HG03521 (cell line): ENCODE measurements at regions not wholly inside any gene's neighbourhood (a gene's known extent, or its start where the extent isn't known, plus 50 kb on each side); places are given as distances from the start of the nearest gene placed in this dataset.
"Not testable (repeated sequence)": the region's sequence is repeated elsewhere in the genome, so short reads cannot be mapped to it uniquely, and the experiment has no call there.

Source experiments
- ATAC-seq: cut with Tn5 transposase; IDR thresholded peaks from one replicate; pipeline ENCODE4 v1.9.1; 2021; ENCODE audit warnings: mild to moderate bottlenecking, moderate library complexity; ENCODE audit not compliant: unreplicated experiment

GRCh38 chr2:12624905-12625598, 91.7 kb upstream of the TRIB2 start:
- ATAC-seq = no peak

GRCh38 chr2:12628541-12628940, 88.2 kb upstream of the TRIB2 start:
- ATAC-seq = not testable (repeated sequence)

DNA sequence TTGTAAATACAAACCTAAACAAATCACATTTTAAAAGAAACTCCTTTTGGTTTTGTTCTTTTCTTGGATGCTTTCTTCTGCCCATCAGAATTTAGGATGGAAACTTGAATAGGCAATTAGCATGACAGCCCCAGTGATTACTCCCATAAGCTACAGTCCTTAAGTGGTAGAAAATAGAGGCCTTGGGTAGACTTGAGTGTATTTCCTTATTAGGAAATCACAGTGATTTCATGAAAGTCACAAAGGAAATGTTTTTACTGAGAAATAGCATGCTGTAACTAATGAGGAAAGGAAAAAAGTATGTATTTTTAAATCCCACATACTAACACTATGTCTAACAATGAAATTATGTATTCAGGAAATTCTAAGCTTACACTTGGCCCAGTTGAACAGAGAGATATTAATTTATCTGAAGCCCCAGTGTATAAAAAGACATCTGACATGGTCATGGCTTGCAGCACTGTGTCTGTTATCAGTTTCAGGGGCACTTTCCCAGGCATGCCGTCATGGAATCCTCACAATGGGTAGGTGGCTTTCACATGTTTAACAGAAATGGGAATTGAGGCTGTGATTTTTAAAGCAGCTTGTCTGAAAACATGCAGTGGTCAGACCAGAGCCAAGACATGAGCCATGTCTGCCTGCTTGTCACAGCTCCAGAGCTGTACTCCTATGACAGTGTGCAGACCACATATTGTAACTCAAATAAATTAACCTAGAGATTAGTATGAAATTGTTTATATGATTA, 79.7 kb upstream of the TRIB2 start:
- ATAC-seq = no peak

- ATAC-seq = no peak
Measured at GRCh38 chr2:12637754-12638153, 79.0 kb upstream of the TRIB2 start.

- no peak for ATAC-seq
Measured at GRCh38 chr2:12641441-12641840, 75.3 kb upstream of the TRIB2 start.

- no peak for ATAC-seq
Measured at GRCh38 chr2:12642332-12642731, 74.4 kb upstream of the TRIB2 start.

DNA sequence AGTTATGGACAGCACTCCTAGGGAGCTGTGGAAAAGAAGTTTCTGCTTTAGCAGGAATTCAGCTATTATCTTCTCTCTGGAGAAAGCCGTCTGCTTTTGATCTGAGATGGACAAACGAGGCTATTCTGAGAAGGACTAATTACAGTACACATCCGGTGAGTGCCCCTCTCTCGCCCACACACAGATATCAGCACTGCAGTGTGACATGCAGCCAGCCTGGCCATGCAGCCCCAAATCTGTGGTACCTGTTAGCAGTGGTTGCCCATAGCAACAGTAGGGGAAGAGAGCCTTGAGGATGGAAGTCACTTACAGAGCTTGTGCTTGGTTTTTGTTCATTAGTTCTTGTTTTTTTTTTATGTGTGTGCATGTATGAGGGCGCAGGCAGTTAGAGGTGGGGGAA, 73.9 kb upstream of the TRIB2 start:
- ATAC-seq = no peak

DNA sequence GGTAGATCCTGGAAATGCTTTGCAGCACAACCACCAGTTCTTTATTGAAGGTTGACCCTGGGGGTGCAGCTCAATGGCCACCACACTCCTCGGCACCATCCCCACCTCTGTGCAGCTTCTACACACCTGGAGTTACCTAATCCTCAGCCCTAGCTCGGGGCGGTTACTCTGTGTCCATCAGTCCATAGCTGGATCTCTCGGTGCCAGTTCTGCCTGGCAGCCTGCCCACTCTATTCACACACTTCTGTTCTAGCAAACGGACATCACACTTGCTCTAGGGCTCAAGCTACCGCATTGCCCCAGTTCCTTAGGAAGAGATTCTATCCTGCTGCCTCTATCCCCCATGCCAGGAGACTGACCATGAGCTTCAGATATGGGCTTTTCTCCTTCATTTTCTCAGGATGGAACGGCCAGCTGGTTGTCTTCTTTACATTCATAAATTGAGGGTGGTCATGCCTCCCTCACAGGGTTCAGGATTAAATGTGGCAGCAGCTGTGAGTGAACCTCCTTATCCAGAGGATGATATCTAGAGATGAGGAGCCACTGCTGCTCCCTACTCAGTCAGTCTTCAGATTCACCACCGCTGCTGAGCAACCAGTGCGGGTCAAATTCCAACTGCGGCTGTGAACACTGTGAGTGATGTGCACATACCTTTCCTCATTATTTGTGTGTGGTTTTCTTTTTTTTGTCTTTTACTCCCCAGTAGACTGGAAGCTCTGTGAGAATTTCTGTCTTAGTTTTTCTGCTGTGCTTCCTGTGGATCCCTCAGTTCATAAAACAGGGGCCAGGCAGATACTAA, 66.9 kb upstream of the TRIB2 start:
- ATAC-seq = no peak

- ATAC-seq = no peak
Measured at GRCh38 chr2:12651641-12652040, 65.1 kb upstream of the TRIB2 start.

GRCh38 chr2:12652723-12653122, 64.0 kb upstream of the TRIB2 start:
- no peak for ATAC-seq

DNA sequence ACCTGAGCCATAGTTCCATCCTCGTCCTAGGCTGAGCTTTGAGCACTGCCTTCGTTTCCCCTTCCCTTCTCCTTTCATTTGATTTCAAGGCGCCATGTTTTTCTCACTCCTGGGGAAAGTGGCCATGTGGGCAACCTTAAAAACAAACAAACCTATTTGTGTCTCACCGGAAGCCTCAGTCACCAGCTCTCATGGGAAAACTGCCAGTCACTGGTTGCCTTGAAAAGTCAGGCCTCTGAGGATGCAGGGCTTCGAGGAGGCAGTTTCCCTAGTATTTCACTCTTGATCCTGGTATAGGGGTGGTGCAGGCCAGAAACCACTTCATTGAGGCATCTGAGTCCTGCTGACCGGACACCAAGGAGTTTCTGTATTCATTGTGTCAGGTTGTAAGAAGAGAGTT, 59.2 kb upstream of the TRIB2 start:
- no peak for ATAC-seq

- no peak for ATAC-seq
Measured at GRCh38 chr2:12658310-12658945, 58.3 kb upstream of the TRIB2 start.

DNA sequence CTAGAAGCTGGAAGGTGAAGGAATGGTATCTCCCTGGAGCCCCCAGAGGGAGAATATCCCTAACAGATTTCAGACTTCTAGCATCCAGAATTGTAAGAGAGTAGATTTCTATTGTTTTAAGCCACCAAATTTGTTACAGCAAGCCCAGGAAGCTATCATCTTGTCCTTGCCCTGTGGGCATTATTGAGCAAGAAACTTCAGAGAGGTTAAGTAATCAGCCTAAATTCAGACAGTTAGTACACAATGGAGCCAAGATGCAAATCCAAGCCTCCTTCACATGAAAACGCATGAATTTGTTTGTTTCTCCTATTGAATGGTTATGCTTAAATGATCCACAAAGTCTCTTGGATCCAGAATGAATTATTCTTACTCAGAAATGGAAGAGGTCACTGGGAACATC, 55.2 kb upstream of the TRIB2 start:
- ATAC-seq = no peak

DNA sequence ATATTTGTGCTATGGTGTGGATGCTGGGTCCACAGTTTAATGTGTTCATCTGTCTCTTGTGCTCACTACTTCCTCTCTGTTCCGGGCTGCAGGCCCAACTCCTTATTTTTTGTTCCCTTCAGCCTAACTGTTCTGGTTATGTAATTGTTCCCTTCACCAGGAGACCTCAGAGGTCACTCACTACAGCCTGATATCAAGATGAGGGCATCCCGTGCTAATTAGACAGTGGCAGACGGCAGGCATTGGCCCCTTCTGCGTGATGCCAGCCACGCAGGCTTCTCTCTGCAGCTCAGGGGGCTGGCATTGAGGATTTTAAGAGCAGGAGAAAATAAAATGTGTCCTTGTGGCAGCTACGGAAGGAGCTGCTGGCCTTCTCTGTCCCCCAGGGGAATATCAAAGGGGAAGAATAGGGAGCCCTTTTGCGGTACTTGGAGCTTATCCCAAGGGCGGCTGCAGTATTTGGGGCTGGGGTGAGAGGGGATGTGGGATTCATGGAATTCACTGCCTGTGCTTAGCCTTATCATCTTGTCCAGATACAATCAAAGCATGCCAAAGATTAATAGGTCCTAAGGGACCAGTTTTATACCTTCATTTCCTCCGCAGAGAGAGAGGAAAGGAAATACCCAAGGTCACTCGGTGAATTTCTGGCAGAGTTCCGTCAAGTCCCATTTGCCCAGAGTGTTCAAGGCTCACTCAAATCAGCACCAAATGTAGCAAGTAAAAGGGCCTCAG, 53.3 kb upstream of the TRIB2 start:
- no peak for ATAC-seq

DNA sequence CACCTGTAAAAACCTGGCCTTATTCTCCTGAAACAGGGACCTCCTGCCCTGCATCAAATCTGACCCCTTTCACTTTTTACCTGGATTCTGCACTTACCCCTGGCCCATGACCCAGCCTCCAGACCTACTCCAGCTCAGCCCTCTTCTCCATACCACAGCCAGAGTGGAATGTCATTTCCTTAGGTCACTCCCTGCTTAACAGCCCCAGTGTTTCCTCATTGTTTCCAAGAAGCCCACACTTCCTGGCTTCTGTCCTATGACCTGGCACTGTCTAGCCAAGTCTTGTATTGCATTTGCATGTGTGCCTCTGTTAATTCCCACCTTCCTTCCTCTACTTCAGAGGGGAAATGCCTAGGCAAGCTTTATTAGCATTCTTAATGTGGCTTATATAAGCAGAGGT, 51.4 kb upstream of the TRIB2 start:
- no peak for ATAC-seq

DNA sequence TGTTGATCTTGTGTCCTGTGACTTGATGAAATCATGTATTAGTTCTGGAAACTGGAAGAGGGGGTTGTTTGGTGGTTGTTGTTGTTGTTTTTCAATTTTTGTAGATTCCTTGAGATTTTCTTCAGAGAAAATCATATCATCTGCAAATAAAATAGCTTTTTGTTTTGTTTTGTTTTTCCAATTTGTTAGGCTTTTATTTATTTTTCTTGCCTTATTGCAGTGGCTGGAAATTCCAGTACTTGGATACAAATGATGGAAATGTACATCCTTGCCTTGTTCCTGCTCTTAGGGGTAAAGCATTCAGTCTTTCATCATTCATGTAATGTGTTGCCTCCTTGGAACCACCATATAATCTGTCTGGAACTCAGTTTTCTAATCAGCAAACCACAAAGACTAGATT, 50.3 kb upstream of the TRIB2 start:
- ATAC-seq = no peak
